NCI-H1417 (cell line): ENCODE measurements at regions not wholly inside any gene's neighbourhood (a gene's known extent, or its start where the extent isn't known, plus 50 kb on each side); places are given as distances from the start of the nearest gene placed in this dataset.
"Not testable (repeated sequence)": the region's sequence is repeated elsewhere in the genome, so short reads cannot be mapped to it uniquely, and the experiment has no call there.

Experiments
- DNase-seq, 3 experiments: peaks; one replicate each; lab custom pipeline; 2025; lab: John Stamatoyannopoulos, UW

DNA sequence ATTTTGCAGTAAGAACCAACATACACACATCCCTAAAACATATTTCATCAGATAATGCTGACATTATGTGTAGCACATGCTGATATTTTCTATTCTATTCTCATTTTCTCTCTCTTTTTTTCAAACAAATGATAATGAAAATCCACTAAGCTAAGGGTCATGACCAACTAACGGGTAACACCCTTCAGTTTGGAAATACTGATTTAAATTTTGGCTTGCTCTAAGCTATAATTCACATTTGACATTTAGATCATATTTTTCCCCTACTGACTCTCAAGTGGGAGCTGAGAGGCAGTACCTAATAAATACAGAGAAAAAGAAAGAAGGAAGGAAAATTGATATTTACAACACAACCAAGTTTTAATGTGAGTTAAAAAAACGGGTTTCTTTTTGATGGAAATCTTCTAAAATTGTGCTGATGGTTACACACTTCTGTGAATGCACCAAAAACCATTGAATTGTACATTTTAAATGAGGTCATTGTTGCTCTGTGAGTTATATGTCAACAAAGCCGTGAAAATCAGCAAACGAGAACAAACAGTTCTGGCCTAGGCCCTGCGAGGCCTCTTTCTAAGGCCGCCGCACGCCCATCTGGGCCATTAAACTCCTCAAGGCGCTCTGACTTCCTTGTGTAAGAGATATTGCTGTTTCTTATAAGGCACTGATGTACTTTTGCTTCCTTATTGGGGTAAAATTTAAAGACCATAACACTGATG, 124.2 kb downstream of the GALR1 start:
- DNase-seq, result no peak

DNA sequence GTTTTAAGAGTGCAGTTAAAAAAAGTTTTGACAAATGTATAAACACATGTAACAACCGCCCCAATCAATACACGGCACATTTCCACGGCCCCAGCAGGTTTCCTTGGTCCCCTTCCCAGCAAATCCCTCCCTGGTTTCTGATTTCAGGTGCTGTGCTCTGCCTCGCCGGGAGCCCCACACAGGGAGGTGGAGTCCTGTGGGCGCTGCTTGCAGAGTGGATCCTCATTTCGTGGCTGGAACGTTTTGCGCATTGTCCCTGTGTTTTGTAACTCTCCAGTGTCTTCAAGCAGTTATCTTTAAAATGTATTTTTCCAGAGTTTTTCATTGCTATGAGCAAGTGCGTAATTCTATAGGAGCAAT, 124.8 kb downstream of the GALR1 start:
- no peak for DNase-seq

DNA sequence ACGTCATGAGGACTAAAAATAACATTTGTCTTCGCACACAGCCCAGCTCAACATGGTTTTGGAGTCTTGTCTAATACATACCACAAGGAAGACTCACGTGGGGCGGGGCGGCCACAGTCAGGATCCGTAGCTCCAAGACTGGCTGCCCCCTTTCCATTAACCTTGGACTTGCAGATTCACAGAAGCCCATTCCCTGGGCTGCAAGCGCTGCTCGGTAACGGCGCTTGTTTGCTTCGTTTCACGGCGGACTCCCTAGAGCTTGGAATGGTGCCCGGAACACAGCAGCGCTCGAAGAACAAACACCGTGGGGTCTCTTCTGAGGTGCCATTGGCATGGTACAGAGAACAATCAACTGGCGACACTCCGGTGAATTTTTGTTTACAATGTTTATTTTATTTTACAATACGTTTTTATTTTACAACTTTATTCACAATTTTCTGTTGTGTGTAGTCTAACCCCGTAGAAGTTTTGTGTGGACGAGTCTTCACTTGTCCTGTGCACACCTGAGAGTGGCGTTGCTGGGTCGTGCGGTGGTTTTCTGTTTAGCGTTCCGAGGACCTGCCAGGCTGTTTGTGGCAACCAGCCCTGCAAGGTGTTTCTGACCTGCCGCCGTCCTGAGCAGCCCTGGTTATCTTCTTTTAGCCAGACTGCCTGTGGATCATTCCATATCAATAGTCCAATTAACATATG, 126.5 kb downstream of the GALR1 start:
- DNase-seq, result peak in 2 of 3 experiments; percentile 53 to 77

DNA sequence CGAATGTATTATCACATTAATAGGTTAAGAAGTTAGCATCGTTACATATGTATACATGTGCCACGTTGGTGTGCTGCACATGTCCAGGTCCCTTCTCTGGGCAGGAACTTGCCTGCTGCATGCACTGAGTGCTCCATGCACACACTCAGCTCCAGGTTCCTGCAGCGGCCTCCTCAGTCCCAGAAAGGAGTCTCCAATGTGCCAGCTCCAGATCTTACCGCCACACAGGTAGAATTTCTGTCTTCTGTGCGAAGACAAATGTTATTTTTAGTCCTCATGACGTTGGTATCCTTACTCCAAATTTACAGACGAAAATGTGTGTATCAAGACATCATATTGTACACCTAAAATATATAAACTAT, 127.1 kb downstream of the GALR1 start:
- no peak for DNase-seq

DNA sequence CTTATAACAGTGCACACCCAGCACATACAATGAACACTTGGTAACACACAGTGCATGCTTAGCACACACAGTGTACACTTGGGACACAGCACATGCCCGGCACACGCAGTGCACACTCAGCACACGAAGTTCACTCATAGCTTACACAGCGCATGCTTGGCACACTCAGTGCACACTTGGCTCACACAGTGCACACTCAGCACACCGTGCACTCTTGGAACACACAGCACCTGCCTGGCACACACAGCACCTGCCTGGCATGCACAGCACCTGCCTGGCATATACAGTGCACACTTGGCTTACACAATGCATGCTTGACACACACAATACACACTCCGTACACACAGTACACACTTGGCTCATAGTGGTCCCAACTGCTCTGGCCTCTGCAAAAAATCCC, 128.2 kb downstream of the GALR1 start:
- no peak for DNase-seq

DNA sequence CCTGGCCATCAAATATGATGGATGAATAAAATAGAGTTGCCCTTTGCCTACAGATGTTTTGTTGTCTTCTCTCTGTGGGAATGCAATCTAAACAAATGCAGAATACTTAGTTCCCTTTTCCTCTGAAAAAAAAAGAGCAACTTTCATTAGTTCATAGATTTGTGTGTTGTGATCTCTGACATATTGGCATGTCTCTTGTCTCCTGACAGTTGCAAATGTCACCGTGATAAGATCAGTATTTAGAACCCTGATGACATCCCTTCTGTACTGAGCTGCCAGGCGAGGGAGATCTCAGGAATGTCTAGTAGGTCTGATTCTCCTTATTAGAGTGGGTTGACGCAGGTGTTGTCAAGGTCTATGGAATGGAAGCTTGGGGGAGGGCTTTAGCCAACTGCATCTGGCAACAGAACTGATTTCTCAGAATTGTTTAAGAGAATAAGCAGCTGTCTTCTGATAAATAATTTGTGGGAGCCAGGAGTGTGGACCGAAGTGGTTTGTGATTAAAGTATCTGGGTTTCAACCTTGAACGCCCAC, 130.4 kb downstream of the GALR1 start:
- DNase-seq, result no peak

DNA sequence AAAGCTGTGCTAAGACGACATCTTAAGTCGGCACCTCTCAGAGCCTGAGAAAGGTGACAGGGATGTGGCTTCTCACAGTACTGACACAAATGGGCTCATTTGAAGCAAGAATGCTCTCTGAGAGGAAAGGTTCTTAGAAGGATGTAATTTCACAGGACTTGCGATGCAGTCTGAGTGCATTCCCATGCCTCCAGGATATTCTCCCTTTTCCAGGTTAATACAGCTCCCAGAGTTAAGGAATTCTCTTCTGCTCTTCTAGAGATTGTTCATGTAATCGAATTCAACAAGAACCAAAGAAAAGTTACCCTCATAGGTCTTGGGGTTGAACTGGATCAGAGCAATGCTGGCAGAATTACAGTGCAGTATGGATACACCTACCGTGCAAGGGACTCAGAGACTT, 131.0 kb downstream of the GALR1 start:
- DNase-seq, result no peak

DNA sequence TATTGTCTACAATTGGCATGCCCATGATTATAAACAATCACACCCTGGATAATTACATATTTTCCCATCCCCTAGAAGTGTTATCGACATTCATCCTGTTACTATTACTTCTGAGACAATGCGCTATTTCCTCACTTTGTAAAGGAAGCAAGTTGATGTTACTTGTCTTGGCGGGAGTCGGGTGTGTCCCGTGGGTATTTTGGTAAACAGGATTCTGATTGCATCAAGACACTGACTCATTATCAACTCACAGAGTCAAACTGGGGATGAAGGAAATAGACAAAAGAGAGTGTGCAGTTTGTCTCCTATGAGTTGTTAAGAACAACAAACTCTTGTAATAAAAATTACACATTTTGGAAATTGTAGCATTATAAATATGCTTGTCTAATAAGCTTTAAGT, 142.7 kb downstream of the GALR1 start:
- DNase-seq, result no peak

DNA sequence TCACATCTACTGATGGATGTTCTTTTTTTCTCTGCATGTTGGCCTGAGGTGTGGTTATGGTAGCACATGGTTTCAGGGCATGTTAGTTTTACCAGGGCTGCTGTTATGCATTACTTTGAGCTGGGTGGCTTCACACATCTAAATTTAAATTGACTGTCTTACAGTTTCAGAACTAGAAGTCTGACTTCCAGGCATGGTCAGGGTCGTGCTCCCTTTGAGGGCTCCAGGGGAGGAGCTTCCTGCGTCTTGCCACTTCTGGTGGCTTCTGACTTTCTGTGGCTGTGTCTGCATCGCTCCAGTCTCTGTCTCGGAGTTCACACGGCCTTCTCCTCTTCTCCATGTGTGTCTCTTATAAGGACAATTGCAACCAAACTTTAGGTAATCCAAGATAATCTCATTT, 143.9 kb downstream of the GALR1 start:
- no peak for DNase-seq

DNA sequence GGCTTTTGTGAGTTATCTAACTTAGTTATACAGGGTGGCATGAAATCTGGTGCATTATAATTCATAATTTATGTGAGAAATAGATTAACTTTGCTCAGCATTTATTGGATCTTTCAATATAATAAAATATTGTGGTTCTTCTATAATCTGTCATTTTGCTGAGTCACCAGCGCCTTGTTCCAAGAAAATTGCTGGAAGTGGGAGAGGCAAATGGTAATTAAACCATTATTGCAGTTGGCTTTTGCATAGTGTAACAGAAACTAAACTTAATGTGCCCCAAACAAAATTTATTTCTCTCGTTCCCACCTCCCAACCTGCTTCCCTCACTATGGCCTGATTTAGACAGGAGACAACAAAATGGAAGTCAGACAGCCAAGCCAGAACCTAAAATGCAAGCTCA, 146.3 kb downstream of the GALR1 start:
- DNase-seq, result no peak

DNA sequence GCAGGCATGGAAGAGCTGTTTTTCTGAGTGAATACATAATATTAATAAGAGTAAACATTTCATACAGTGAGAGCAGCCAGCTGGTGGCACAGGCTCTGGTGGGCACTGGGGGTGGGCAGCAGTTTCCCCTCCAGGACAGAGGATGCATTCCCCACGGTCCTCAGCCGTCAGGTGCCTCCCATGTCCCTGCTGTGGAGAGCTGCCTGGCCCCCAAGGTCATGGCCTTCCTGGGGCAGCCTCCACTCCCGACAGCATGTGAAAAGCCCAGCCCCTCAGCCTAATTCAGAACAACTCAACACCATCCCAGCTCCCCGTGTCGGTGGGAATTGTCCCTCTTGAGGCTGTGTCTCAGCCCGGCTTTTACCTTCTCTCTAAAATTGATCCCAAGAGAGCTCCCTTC, 147.4 kb downstream of the GALR1 start:
- DNase-seq, result peak in 1 of 3 experiments; percentile 6

DNA sequence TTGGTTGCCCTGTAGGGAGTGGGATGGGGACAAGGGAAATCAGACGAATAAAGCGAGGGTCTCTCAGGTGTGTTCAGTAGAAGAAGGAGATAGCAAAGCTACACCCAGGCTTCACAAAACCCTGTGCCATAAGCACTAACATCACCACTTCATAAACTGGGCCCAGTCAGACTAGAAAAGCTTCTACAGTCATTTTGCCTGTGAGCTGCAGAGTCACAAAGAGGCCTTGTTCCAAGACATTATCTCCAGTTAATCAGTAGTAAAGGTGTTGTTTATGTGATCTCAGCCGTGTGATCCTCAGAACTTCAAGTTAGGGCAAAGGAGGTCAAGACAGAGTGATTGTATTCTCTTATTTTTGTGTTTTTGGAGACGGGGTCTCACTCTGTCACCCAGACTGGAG, 148.0 kb downstream of the GALR1 start:
- DNase-seq, result no peak

DNA sequence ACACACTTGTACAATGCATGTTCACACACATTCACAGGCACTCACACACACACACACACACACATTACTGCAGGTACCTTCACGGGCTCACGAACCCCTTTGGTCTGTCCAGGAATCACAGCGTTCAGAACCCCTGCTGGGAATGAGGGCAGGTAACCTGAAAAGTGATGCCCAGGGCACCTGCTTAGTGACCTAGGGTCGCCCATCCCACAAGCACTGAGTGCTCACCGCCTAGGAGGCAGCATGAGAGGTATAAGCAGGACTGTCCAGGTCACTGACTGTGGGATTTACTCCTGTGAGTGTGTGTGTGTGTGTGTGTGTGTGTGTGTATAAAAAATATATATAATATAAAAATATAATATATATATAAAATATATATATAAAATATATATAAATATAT, 150.9 kb downstream of the GALR1 start:
- no peak for DNase-seq

DNA sequence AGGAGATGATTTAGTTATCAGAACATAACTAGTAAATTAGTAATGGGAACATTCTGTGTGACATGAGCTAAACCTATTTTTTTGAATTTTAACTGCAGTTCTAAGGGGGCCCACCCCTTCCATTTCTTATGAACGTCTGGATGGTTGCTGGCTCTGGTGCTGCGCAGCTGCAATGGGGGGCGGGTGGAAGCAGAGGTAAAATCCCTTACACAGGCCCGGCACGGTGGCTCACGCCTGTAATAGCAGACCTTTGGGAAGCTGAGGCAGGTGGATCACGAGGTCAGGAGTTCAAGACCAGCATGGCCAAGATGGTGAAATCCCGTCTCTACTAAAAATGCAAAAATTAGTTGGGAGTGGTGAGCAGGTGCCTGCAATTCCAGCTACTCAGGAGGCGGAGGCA, 151.5 kb downstream of the GALR1 start:
- DNase-seq, result no peak

DNA sequence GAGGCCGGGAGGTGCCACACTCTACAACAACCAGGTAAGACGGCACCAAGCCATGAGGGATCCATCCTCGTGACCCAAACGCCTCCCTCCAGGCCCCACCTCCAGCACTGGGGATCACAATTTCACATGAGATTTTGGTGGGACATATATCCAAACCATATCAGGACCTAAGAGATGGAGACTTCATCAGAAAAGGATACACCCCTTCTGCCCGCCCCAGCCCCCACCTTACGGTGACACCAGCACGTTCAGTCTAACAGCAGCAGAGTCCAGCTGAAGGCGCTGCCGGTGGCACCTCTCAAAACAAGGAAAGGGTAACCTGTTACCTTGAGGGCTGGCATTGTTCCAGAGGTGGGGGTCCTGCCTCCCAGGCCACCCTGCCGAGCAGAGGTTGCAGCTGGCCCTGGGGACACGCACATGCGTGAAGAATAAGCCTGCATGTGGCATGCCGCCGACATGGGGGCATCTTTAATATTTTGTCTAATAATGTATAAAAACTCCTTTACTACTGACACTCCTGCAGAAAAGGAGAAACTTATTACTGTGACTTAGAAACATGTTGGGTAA, 154.4 kb downstream of the GALR1 start:
- no peak for DNase-seq

DNA sequence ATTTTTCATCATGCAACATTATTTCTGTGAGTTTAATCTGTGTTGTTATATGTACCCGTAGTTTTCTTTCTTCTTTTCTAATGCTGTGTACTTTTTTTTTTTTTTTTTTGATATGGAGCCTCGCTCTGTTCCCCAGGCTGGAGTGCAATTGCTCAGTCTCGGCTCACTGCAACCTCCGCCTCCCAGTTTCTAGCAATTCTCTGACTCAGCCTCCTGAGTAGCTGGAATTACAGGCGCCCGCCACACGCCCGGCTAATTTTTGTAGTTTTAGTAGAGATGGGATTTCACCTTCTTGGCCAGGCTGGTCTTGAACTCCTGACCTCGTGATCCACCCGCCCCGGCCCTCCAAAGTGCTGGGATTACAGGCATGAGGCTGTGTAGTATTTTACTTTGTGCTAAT, 155.4 kb downstream of the GALR1 start:
- no peak for DNase-seq

DNA sequence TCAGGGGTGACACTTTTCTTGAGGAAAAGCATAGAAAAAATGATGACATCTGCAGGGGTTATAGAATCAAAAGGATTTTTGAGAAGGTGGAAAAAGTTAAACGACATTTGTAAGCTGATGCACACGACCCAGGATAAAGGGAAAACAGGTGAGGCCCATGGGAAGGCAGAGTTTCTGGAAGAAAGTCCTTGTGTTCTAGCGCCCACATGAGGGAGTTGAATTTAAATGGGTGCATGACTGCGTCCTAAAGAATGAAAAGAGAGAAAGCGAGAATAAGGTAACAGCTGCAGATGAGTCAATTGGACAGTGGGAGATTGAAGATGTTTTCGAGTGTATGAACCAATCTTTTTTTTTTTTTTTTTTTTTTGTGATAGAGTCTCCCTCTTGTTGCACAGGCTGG, 158.1 kb downstream of the GALR1 start:
- DNase-seq, result no peak

DNA sequence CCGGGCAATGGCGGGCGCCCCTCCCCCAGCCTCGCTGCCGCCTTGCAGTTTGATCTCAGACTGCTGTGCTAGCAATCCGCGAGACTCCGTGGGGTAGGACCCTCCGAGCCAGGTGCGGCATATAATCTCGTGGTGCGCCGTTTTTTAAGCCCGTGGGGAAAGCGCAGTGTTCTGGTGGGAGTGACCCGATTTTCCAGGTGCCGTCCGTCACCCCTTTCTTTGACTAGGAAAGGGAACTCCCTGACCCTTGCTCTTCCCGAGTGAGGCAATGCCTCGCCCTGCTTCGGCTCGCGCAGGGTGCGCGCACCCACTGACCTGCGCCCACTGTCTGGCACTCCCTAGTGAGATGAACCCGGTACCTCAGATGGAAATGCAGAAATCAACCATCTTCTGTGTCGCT, 171.9 kb downstream of the GALR1 start:
- DNase-seq, result not testable (repeated sequence)

DNA sequence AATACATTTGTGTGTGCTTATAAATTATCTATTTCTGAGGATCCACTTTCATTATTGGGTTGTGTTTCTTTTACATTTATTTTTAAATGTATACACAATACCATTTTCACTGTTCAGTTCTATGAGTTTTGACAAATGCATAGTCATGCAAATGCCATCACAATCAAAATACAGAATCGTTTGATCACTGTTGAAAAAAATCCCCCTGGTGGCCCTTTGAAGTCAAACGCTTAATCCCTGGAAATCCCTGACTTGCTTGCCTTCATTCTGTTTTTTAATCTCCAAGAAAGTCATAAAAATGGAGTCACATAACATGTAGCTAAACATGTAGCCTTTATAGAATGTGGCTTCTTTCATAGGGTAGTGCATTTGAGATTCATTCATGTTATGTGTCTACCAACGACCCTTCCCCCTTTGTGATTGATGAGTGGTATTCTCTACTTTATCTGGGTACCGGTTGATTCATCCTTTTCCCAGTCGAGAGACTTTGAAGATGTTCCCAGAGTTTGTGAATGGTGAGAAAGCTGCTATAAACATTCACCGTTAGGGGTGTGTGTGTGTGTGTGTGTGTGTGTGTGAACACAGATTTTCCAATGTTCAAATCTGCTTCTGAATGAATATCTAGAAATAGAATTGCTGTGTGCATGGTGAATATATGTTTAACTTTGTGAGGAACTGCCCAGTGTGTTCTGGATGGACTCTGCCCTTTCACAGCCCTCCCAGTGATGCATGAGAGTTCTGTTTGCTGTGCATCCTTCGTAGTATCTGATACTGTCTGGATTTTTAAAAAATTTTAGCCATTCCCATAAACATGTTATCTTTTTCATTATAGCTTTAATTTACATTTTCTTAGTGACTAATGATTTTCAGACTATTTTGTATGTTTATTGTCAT, 173.6 kb downstream of the GALR1 start:
- DNase-seq, result peak in 1 of 3 experiments; percentile 29

DNA sequence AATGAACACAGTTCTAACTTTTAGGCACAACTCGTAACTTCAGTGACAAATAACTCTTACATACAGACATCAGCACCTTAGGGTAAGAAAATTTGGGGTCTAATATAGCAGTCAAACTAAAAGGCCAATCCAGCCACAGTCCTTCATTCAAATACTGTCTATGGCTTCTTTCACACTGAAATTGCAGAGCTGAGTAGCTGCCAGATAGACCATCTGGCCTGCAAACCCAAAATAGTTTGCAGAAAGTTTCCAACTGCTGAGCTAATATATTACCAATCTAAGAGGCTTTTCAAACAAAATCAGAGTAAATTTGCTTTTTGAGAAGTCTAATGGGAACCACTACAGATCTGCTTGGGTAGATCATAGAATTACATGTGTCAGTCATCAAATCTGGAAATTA, 183.4 kb downstream of the GALR1 start:
- no peak for DNase-seq

DNA sequence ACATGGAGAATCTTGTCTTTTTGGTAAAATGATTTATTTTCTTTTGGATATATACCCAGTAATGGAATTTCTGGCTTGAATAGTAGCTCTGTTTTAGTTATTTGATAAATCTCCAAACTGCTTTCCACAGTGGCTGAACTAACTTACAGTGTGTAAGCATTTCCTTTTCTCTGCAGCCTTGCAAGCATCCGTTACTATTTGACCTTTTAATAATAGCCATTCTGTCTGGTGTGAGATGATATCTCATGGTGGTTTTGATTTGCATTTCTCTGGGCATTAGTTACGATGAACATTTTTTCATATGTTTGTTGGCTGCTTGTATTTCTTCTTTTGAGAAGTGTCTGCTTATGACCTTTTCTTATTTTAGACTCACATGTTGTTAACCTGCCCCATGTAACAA, 190.2 kb downstream of the GALR1 start:
- DNase-seq, result no peak

DNA sequence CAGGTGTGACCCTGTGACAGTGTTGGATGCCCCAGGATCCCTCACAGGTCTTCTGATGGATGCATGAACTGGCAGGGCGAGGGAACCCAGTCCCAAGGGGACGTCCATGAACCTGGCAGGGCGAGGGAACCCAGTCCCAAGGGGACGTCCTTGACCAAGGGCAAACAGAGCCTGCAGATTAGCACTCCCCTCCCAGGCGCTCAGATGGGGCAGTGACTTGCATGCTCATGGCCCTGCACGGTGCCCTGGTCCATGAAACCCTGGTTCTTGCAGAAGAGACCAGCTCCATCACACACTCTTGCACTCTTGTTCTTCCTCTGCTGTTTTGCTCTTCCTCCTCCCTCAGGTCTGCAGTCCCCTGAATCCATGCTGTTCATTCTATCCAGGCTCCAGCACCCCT, 192.7 kb downstream of the GALR1 start:
- no peak for DNase-seq
